OCI-LY7 (cell line): ENCODE measurements at regions not wholly inside any gene's neighbourhood (a gene's known extent, or its start where the extent isn't known, plus 50 kb on each side); places are given as distances from the start of the nearest gene placed in this dataset.
A peak's percentile ranks its signal among the peaks of the same experiment; 100 is the strongest.

Experiments used
- BruUV-seq: library from RNA; stranded (reverse); fragments of 400-500 nt; replicated peaks from 2 replicates; lab custom pipeline; 2021; lab: Mats Ljungman, UMichigan
- CTCF ChIA-PET: fragments of 300-600 bp; sonication (Branson Sonifier 250); formaldehyde crosslinking; loops from one replicate; lab custom pipeline; 2022; ENCODE audit warnings: antibody characterized with exemption; ENCODE audit not compliant: unreplicated experiment; lab: Charles Lee
- POLR2A ChIA-PET: fragments of 300-600 bp; sonication (Branson Sonifier 250); formaldehyde crosslinking; loops from one replicate; lab custom pipeline; 2022; ENCODE audit warnings: antibody characterized with exemption; lab: Charles Lee
- DNase-seq: peaks from one replicate; pipeline ENCODE4 v3.0.0-alpha.2; 2015; ENCODE audit warnings: low spot score
- H2AFZ ChIP-seq: fragments of 200-600 bp; sonication (generic), shearing (Covaris generic); 2 replicates; pipeline ENCODE4 v1.6.1; 2014; ENCODE audit warnings: mild to moderate bottlenecking, antibody characterized with exemption, low read length, moderate library complexity
- H3K27ac ChIP-seq: fragments of 200-600 bp; sonication (generic); 2 replicates; pipeline ENCODE4 v1.5.1; 2014; ENCODE audit warnings: mixed run types, low read depth, mild to moderate bottlenecking, moderate library complexity, low read length, inconsistent platforms; ENCODE audit not compliant: poor library complexity, severe bottlenecking
- H3K36me3 ChIP-seq: fragments of 200-600 bp; sonication (generic); 2 replicates; pipeline ENCODE4 v1.6.1; 2014; ENCODE audit warnings: mild to moderate bottlenecking, antibody characterized with exemption, low read length, moderate library complexity, mixed read lengths; ENCODE audit not compliant: insufficient read depth
- H3K4me1 ChIP-seq: fragments of 200-600 bp; sonication (generic); 2 replicates; pipeline ENCODE4 v1.5.1; 2014; ENCODE audit warnings: mild to moderate bottlenecking, low read length; ENCODE audit not compliant: insufficient read depth, poor library complexity, severe bottlenecking
- H3K4me2 ChIP-seq: fragments of 200-600 bp; sonication (generic); 2 replicates; pipeline ENCODE4 v1.6.1; 2014; ENCODE audit warnings: mild to moderate bottlenecking, low read length
- H3K4me3 ChIP-seq: fragments of 200-600 bp; sonication (generic); 2 replicates; pipeline ENCODE4 v1.5.1; 2014; ENCODE audit warnings: mild to moderate bottlenecking, low read depth, low read length; ENCODE audit not compliant: poor library complexity, severe bottlenecking
- H3K79me2 ChIP-seq: fragments of 200-600 bp; sonication (generic); 2 replicates; pipeline ENCODE4 v1.6.1; 2016; ENCODE audit warnings: low read depth, mild to moderate bottlenecking, low read length, moderate library complexity, mixed read lengths; ENCODE audit not compliant: insufficient read depth
- H3K9me2 ChIP-seq: fragments of 200-600 bp; sonication (generic); 2 replicates; pipeline ENCODE4 v1.6.1; 2016; ENCODE audit warnings: mild to moderate bottlenecking, low read length, mixed read lengths; ENCODE audit not compliant: insufficient read depth
- H3K9me3 ChIP-seq: fragments of 200-600 bp; sonication (generic); 2 replicates; pipeline ENCODE4 v1.6.1; 2014; ENCODE audit warnings: mild to moderate bottlenecking, mixed run types, low read length, mixed read lengths
- H4K20me1 ChIP-seq: fragments of 200-600 bp; sonication (generic); 2 replicates; pipeline ENCODE4 v1.6.1; 2014; ENCODE audit warnings: mild to moderate bottlenecking, antibody characterized with exemption, low read length, moderate library complexity, mixed read lengths; ENCODE audit not compliant: insufficient read depth
- CTCF ChIP-seq: fragments of 200-600 bp; sonication (generic); conservative IDR thresholded peaks from 2 replicates; pipeline ENCODE4 v1.5.1; 2014; ENCODE audit warnings: mild to moderate bottlenecking, antibody characterized with exemption, low read length, moderate library complexity, mixed read lengths
- EZH2phosphoT487 ChIP-seq: fragments of 200-600 bp; sonication (generic); IDR thresholded peaks from 2 replicates; pipeline ENCODE4 v1.6.1; 2018; ENCODE audit warnings: low read depth, borderline replicate concordance, mild to moderate bottlenecking, mixed run types, antibody characterized with exemption, low read length, moderate library complexity, mixed read lengths
- intact Hi-C: fragments of 100-400 bp; cut with micrococcal nuclease; formaldehyde crosslinking; loops from one replicate; pipeline ENCODE4 v1.10.0; 2022; ENCODE audit not compliant: unreplicated experiment

- no peak overlapping the region for H3K4me3 ChIP-seq
- BruUV-seq = no TSS peak
- CTCF ChIA-PET = no interaction called here
These were observed 207.2 kb downstream of the ENC1 start for GRCh38 chr5:74433255-74433895.

GRCh38 chr5:74432721-74433120 is 207.8 kb downstream of the ENC1 start:
- H3K9me3 ChIP-seq = no peaks in the 10 kb centered on the region
- intact Hi-C loops = no loop called here
- H3K27ac ChIP-seq = no peak overlapping the region
- no peak overlapping the region for H3K4me3 ChIP-seq
- no peaks in the 10 kb centered on the region for H3K79me2 ChIP-seq
- H3K36me3 ChIP-seq = no peaks in the 10 kb centered on the region
- ChIA-PET POLR2A (interaction anchor here (0.6 kb wide), 1 partner anchor 10 kb away, joined by 3 read pairs; no protein-coding TSS in a partner anchor), CTCF (no interaction called here)
- DNase-seq = no peak
- H3K4me2 ChIP-seq = no peak overlapping the region
- H2AFZ ChIP-seq = no peak overlapping the region
- no peaks in the 10 kb centered on the region for H3K9me2 ChIP-seq
- H3K4me1 ChIP-seq = peaks cover 16% of the 10 kb centered on the region
- BruUV-seq = no TSS peak
- no peaks in the 10 kb centered on the region for H4K20me1 ChIP-seq
- TF ChIP-seq CTCF = no peak

More at GRCh38 chr5:74433255-74433895, 207.2 kb downstream of the ENC1 start:
- POLR2A ChIA-PET = interaction anchor here (0.6 kb wide), 1 partner anchor 10 kb away, joined by 3 read pairs; no protein-coding TSS in a partner anchor
- Histone ChIP-seq H3K9me3 (no peaks in the 10 kb centered on the region), H3K4me2 (peak overlapping the region; percentile 31), H4K20me1 (no peaks in the 10 kb centered on the region), H3K4me1 (peaks cover 16% of the 10 kb centered on the region), H3K36me3 (no peaks in the 10 kb centered on the region), H3K27ac (no peak overlapping the region), H3K79me2 (no peaks in the 10 kb centered on the region), H3K9me2 (no peaks in the 10 kb centered on the region), H2AFZ (peak overlapping the region; percentile 43; the same call in 1 of the 2 replicates)
- TF ChIP-seq CTCF (no peak), EZH2phosphoT487 (no peak)
- peak; percentile 41 for DNase-seq
- intact Hi-C loops = no loop called here

- ChIA-PET CTCF (no interaction called here), POLR2A (interaction anchor here (1.4 kb wide), 1 partner anchor 30 kb away, joined by 3 read pairs; no protein-coding TSS in a partner anchor)
- Histone ChIP-seq H3K9me2 (no peaks in the 10 kb centered on the region), H2AFZ (no peak overlapping the region), H3K9me3 (no peaks in the 10 kb centered on the region), H3K36me3 (no peaks in the 10 kb centered on the region), H4K20me1 (no peaks in the 10 kb centered on the region), H3K27ac (no peak overlapping the region), H3K79me2 (no peaks in the 10 kb centered on the region), H3K4me2 (no peak overlapping the region), H3K4me3 (no peak overlapping the region), H3K4me1 (peaks cover 16% of the 10 kb centered on the region)
- no TSS peak for BruUV-seq
- TF ChIP-seq EZH2phosphoT487 (no peak), CTCF (no peak)
- DNase-seq = no peak
- intact Hi-C loops = no loop called here
These were observed 208.3 kb downstream of the ENC1 start for GRCh38 chr5:74432216-74432615.
